SKM-1 (cell line): ENCODE measurements at regions not wholly inside any gene's neighbourhood (a gene's known extent, or its start where the extent isn't known, plus 50 kb on each side); places are given as distances from the start of the nearest gene placed in this dataset.
A peak's percentile ranks its signal among the peaks of the same experiment; 100 is the strongest.

Source experiments
- DNase-seq: peaks from one replicate; lab custom pipeline; 2025; ENCODE audit not compliant: unreplicated experiment; lab: John Stamatoyannopoulos, UW

- DNase-seq = no peak
Observed at GRCh38 chr13:47539317-47539716, 461.8 kb downstream of the SUCLA2 start.

- no peak for DNase-seq
Observed at GRCh38 chr13:47523771-47524170, 477.3 kb downstream of the SUCLA2 start.

- DNase-seq = no peak
Observed at GRCh38 chr13:47521890-47522487, 479.1 kb downstream of the SUCLA2 start.

GRCh38 chr13:47519626-47520025, 481.4 kb downstream of the SUCLA2 start:
- no peak for DNase-seq

- DNase-seq = no peak
Observed at GRCh38 chr13:47518530-47518929, 482.5 kb downstream of the SUCLA2 start.

GRCh38 chr13:47511647-47512046, 489.4 kb downstream of the SUCLA2 start:
- no peak for DNase-seq

- DNase-seq = no peak
Observed at GRCh38 chr13:47508527-47509228, 492.4 kb downstream of the SUCLA2 start.

- no peak for DNase-seq
Observed at GRCh38 chr13:47503475-47503874, 497.6 kb downstream of the SUCLA2 start.

- no peak for DNase-seq
Observed at GRCh38 chr13:47502166-47502565, 498.9 kb downstream of the SUCLA2 start.

- peak; percentile 14 for DNase-seq
Observed at GRCh38 chr13:47499358-47500150, 501.5 kb downstream of the SUCLA2 start.

- DNase-seq = no peak
Observed at GRCh38 chr13:47484548-47484947, 516.5 kb downstream of the SUCLA2 start.

GRCh38 chr13:47481536-47481935, 519.5 kb downstream of the SUCLA2 start:
- no peak for DNase-seq

- DNase-seq = no peak
Observed at GRCh38 chr13:47480951-47481350, 520.1 kb downstream of the SUCLA2 start.

- no peak for DNase-seq
Observed at GRCh38 chr13:47480121-47480520, 521.0 kb downstream of the SUCLA2 start.

GRCh38 chr13:47478985-47479384, 522.1 kb downstream of the SUCLA2 start:
- no peak for DNase-seq

GRCh38 chr13:47475441-47475948, 525.6 kb downstream of the SUCLA2 start:
- DNase-seq = no peak

GRCh38 chr13:47474839-47475238, 526.2 kb downstream of the SUCLA2 start:
- DNase-seq = no peak

- no peak for DNase-seq
Observed at GRCh38 chr13:47474326-47474725, 526.7 kb downstream of the SUCLA2 start.

- DNase-seq = no peak
Observed at GRCh38 chr13:47472516-47472915, 528.6 kb downstream of the SUCLA2 start.

GRCh38 chr13:47463726-47464125, 537.3 kb downstream of the SUCLA2 start:
- DNase-seq = no peak

- DNase-seq = no peak
Observed at GRCh38 chr13:47463002-47463401, 538.1 kb downstream of the SUCLA2 start.

- no peak for DNase-seq
Observed at GRCh38 chr13:47461816-47462215, 539.3 kb downstream of the SUCLA2 start.
